A549 (cell line): ENCODE measurements at regions not wholly inside any gene's neighbourhood (a gene's known extent, or its start where the extent isn't known, plus 50 kb on each side); places are given as distances from the start of the nearest gene placed in this dataset.

ENCODE experiments used
- ATAC-seq, 2 experiments: fragments of 200-7000 bp in 1 of 2; fragments of >200 bp in 1 of 2; cut with Nextera tagmentation in 1 of 2; cut with Tn5 transposase in 1 of 2; 3 replicates each; pipeline versions ENCODE4 v1.8.0 to v1.9.1; 2018 to 2020; ENCODE audit warnings: mild to moderate bottlenecking in 1 of 2, moderate library complexity in 1 of 2
- CTCF ChIA-PET: fragments of 300-600 bp; sonication (Branson Sonifier 250); formaldehyde crosslinking; extraction: SDS; loops from one replicate; lab custom pipeline; 2021; ENCODE audit warnings: antibody characterized with exemption, inconsistent platforms; lab: Yijun Ruan, JAX
- POLR2A ChIA-PET: fragments of 350-600 bp; formaldehyde crosslinking; extraction: SDS; loops from one replicate; lab custom pipeline; 2021; ENCODE audit warnings: antibody characterized with exemption, inconsistent platforms; lab: Yijun Ruan, JAX
- DNase-seq, 2 experiments: peaks; one replicate each; pipeline versions ENCODE4 v3.0.0 to v3.0.0-alpha.2; 2011 to 2016; ENCODE audit warnings: low read depth in 1 of 2, low spot score in 1 of 2
- FAIRE-seq: peaks from 2 replicates; lab custom pipeline; 2011; peaks lifted over from hg19 to GRCh38; lab: Jason Lieb, UNC
- H3K27ac ChIP-seq, 2 experiments: fragments of >200 bp; sonication (Bioruptor Twin); formaldehyde crosslinking; 3 replicates each; pipeline ENCODE4 v1.5.1; 2016 to 2017
- H3K4me1 ChIP-seq: fragments of >200 bp; sonication (Bioruptor Twin); formaldehyde crosslinking; 3 replicates; pipeline ENCODE4 v1.6.1; 2016
- H3K4me2 ChIP-seq: fragments of >200 bp; sonication (Bioruptor Twin); formaldehyde crosslinking; 3 replicates; pipeline ENCODE4 v1.6.1; 2016
- H3K4me3 ChIP-seq: fragments of >200 bp; sonication (Bioruptor Twin); formaldehyde crosslinking; 3 replicates; pipeline ENCODE4 v1.5.1; 2016
- H3K9me3 ChIP-seq: fragments of >200 bp; sonication (Bioruptor Twin); formaldehyde crosslinking; 3 replicates; pipeline ENCODE4 v1.6.1; 2016
- BCL3 ChIP-seq: fragments of >200 bp; sonication (Bioruptor Twin); formaldehyde crosslinking; IDR thresholded peaks from 3 replicates; pipeline ENCODE4 v1.6.1; 2016
- CBX2 ChIP-seq: fragments of 200-600 bp; sonication (generic); IDR thresholded peaks from 2 replicates; pipeline ENCODE4 v1.6.1; 2016; ENCODE audit warnings: low read depth, mild to moderate bottlenecking, borderline replicate concordance
- CBX8 ChIP-seq: fragments of 200-600 bp; sonication (generic); IDR thresholded peaks from 2 replicates; pipeline ENCODE4 v1.6.1; 2016
- CEBPB ChIP-seq, 2 experiments: fragments of >200 bp in 1 of 2; sonication (Bioruptor Twin) in 1 of 2; formaldehyde crosslinking in 1 of 2; IDR thresholded peaks; 2 replicates each; pipeline ENCODE4 v1.6.1; 2012 to 2016
- CHD2 ChIP-seq: fragments of 150-350 bp; IDR thresholded peaks from 2 replicates; pipeline ENCODE4 v1.6.1; 2014; ENCODE audit warnings: low read length; ENCODE audit not compliant: partially characterized antibody
- CHD4 ChIP-seq: fragments of 200-600 bp; sonication (generic); IDR thresholded peaks from 2 replicates; pipeline ENCODE4 v1.6.1; 2016; ENCODE audit warnings: antibody characterized with exemption, mild to moderate bottlenecking, borderline replicate concordance
- CTCF ChIP-seq: fragments of >200 bp; sonication (Bioruptor Twin); formaldehyde crosslinking; IDR thresholded peaks from 3 replicates; pipeline ENCODE4 v1.5.1; 2016
- FOSL2 ChIP-seq, 2 experiments: fragments of 450-650 bp in 1 of 2; fragments of >200 bp in 1 of 2; sonication (Bioruptor Twin) in 1 of 2; formaldehyde crosslinking; IDR thresholded peaks; 2 replicates each; pipeline versions ENCODE4 v1.5.0 to v1.6.1; 2016 to 2020; ENCODE audit warnings: mild to moderate bottlenecking in 1 of 2, moderate library complexity in 1 of 2
- GATA3 ChIP-seq: IDR thresholded peaks from 2 replicates; pipeline ENCODE4 v1.6.1; 2012; ENCODE audit warnings: borderline replicate concordance
- HMGXB4 ChIP-seq: fragments of 250-450 bp; sonication (Bioruptor Pico); IDR thresholded peaks from 2 replicates; pipeline ENCODE4 v1.5.0; 2021; ENCODE audit warnings: mild to moderate bottlenecking, moderate library complexity, borderline replicate concordance
- HOXA7 ChIP-seq: fragments of 250-450 bp; sonication (Bioruptor Pico); IDR thresholded peaks from 2 replicates; pipeline ENCODE4 v1.5.0; 2020; ENCODE audit warnings: mild to moderate bottlenecking, moderate library complexity
- JUNB ChIP-seq: fragments of >200 bp; sonication (Bioruptor Twin); formaldehyde crosslinking; IDR thresholded peaks from 2 replicates; pipeline ENCODE4 v1.6.1; 2016
- MAFK ChIP-seq: fragments of 450-650 bp; IDR thresholded peaks from 2 replicates; pipeline ENCODE4 v1.6.1; 2014; ENCODE audit not compliant: partially characterized antibody
- POLR2A ChIP-seq: IDR thresholded peaks from 2 replicates; pipeline ENCODE4 v1.6.1; 2012; ENCODE audit warnings: mild to moderate bottlenecking, low read length
- RARB ChIP-seq: fragments of 250-450 bp; sonication (Bioruptor Pico); IDR thresholded peaks from 2 replicates; pipeline ENCODE4 v1.8.0; 2021; ENCODE audit warnings: mild to moderate bottlenecking, moderate library complexity
- RCOR1 ChIP-seq: fragments of 150-350 bp; IDR thresholded peaks from 2 replicates; pipeline ENCODE4 v1.6.1; 2014; ENCODE audit warnings: antibody characterized with exemption, low read length, low read depth
- SMC3 ChIP-seq: fragments of >200 bp; sonication (Bioruptor Twin); formaldehyde crosslinking; IDR thresholded peaks from 3 replicates; pipeline ENCODE4 v1.6.1; 2018; ENCODE audit warnings: inconsistent platforms
- ZC3H11A ChIP-seq: fragments of 450-650 bp; IDR thresholded peaks from 2 replicates; pipeline ENCODE4 v1.6.1; 2014; ENCODE audit warnings: antibody characterized with exemption, mild to moderate bottlenecking
- ZFP36 ChIP-seq: fragments of 450-650 bp; IDR thresholded peaks from 2 replicates; pipeline ENCODE4 v1.6.1; 2014; ENCODE audit warnings: borderline replicate concordance; ENCODE audit not compliant: partially characterized antibody
- ZSCAN20 ChIP-seq: fragments of 250-450 bp; sonication (Bioruptor Pico); IDR thresholded peaks from 2 replicates; pipeline ENCODE4 v1.8.0; 2022; ENCODE audit warnings: mild to moderate bottlenecking, moderate library complexity
- WGBS: methylation state at CpG from one replicate; pipeline ENCODE4 v1.1.6; 2017; ENCODE audit errors: missing lambda C conversion rate; 5-methylcytosine and 5-hydroxymethylcytosine counted together

GRCh38 chr18:43485545-43485963 lies 208.3 kb upstream of the SYT4 start:
- 59% methylated on average over 5 of the region's 5 CpGs for WGBS
- no peak for TF ChIP-seq ZC3H11A
- no peak for TF ChIP-seq RCOR1
- no peak for TF ChIP-seq CBX8
- TF ChIP-seq CHD2, result no peak
- no peak for TF ChIP-seq MAFK
- TF ChIP-seq ZSCAN20, result no peak
- no peak for TF ChIP-seq SMC3
- TF ChIP-seq HOXA7 (CRISPR knock-in tag), result no peak
- TF ChIP-seq ZFP36, result no peak
- no peak for TF ChIP-seq POLR2A
- TF ChIP-seq BCL3, result no peak
- TF ChIP-seq RARB (CRISPR knock-in tag), result no peak
- no peak for TF ChIP-seq JUNB
- TF ChIP-seq CHD4, result no peak
- FAIRE-seq (no peak), DNase-seq (no peak), ATAC-seq (no peak)
- POLR2A ChIA-PET, result no interaction called here
- H3K4me1 ChIP-seq, result no peaks in the 10 kb centered on the region
- H3K27ac ChIP-seq, result no peak overlapping the region
- no peak overlapping the region for H3K4me3 ChIP-seq
- H3K9me3 ChIP-seq, result no peaks in the 10 kb centered on the region
- H3K4me2 ChIP-seq, result no peak overlapping the region
- CTCF ChIA-PET, result no interaction called here

GRCh38 chr18:43486462-43486861 lies 209.2 kb upstream of the SYT4 start:
- CTCF ChIA-PET, result no interaction called here
- no peak for FAIRE-seq
- ATAC-seq, result no peak

More at GRCh38 chr18:43486462-43486861, 209.2 kb upstream of the SYT4 start:
- TF ChIP-seq CTCF (no peak), CEBPB (IDR thresholded peaks at IDR 0.05) (no peak), MAFK (peak; percentile 41), HMGXB4 (CRISPR knock-in tag) (no peak), CBX2 (no peak), GATA3 (no peak), FOSL2 (IDR thresholded peaks at IDR 0.05) (no peak), FOSL2 (CRISPR knock-in tag; IDR thresholded peaks at IDR 0.05) (no peak)
- Histone ChIP-seq H3K27ac (no peak overlapping the region), H3K9me3 (no peaks in the 10 kb centered on the region), H3K4me1 (no peaks in the 10 kb centered on the region), H3K4me3 (no peak overlapping the region), H3K4me2 (no peak overlapping the region)
- DNase-seq, result peak in 1 of 2 experiments; percentile 44
- 52% methylated on average over 4 of the region's 4 CpGs for WGBS
- POLR2A ChIA-PET, result no interaction called here
